Right lobe of liver (tissue), 4 donors: ENCODE measurements at regions not wholly inside any gene's neighbourhood (a gene's known extent, or its start where the extent isn't known, plus 50 kb on each side); places are given as distances from the start of the nearest gene placed in this dataset.

ENCODE experiments used
- POLR2A ChIP-seq: fragments of 450-650 bp; IDR thresholded peaks from one replicate; pipeline ENCODE4 v1.6.1; 2017; ENCODE audit warnings: antibody characterized with exemption, mild to moderate bottlenecking
- TF ChIP-seq, protein P1 (sequence below), 4 donors: fragments of 200-600 bp in 3 of 4; fragments of 450-650 bp in 1 of 4; IDR thresholded peaks; one replicate each; pipeline versions ENCODE4 v1.5.1 to v1.8.0; 2016 to 2022; ENCODE audit warnings: antibody characterized with exemption in 4 of 4, mild to moderate bottlenecking in 2 of 4
- donor health status: DM: no; HTN: no; CAD: no.
- donor health status: DM: no; HTN: no; CAD: no.
- donor health status: DM: no; HTN: yes; CAD: no.

GRCh38 chr5:2125901-2126265 lies 243.2 kb upstream of the IRX4 start:
- TF ChIP-seq, protein P1, sequence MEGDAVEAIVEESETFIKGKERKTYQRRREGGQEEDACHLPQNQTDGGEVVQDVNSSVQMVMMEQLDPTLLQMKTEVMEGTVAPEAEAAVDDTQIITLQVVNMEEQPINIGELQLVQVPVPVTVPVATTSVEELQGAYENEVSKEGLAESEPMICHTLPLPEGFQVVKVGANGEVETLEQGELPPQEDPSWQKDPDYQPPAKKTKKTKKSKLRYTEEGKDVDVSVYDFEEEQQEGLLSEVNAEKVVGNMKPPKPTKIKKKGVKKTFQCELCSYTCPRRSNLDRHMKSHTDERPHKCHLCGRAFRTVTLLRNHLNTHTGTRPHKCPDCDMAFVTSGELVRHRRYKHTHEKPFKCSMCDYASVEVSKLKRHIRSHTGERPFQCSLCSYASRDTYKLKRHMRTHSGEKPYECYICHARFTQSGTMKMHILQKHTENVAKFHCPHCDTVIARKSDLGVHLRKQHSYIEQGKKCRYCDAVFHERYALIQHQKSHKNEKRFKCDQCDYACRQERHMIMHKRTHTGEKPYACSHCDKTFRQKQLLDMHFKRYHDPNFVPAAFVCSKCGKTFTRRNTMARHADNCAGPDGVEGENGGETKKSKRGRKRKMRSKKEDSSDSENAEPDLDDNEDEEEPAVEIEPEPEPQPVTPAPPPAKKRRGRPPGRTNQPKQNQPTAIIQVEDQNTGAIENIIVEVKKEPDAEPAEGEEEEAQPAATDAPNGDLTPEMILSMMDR (IDR thresholded peaks at IDR 0.05) = no peak
- TF ChIP-seq POLR2A = no peak
